Brain microvascular endothelial cell (primary cell): ENCODE measurements at regions not wholly inside any gene's neighbourhood (a gene's known extent, or its start where the extent isn't known, plus 50 kb on each side); places are given as distances from the start of the nearest gene placed in this dataset.

Source experiments
- DNase-seq: peaks from one replicate; pipeline ENCODE4 v3.0.0-alpha.2; 2020
- H3K27ac ChIP-seq: fragments of 250-450 bp; sonication (Bioruptor Pico); 2 replicates; pipeline ENCODE4 v1.5.1; 2020; ENCODE audit warnings: mild to moderate bottlenecking, moderate library complexity
- H3K27me3 ChIP-seq: fragments of 250-450 bp; sonication (Bioruptor Pico); replicated peaks from 2 replicates; pipeline ENCODE4 v1.5.1; 2020; ENCODE audit warnings: mild to moderate bottlenecking
- H3K36me3 ChIP-seq: fragments of 250-450 bp; sonication (Bioruptor Pico); replicated peaks from 2 replicates; pipeline ENCODE4 v1.5.1; 2020; ENCODE audit warnings: mild to moderate bottlenecking
- H3K4me3 ChIP-seq: 2 replicates; pipeline ENCODE4 v1.5.1; 2011; ENCODE audit warnings: low read depth, mild to moderate bottlenecking, control low read depth, low read length, moderate library complexity
- in situ Hi-C: cut with HindIII; loops from 2 replicates; pipeline ENCODE4 v1.10.0; 2017; ENCODE audit warnings: low sequenced_read_pairs, low pct_ligation_motif_present
- TF ChIP-seq, protein P1 (sequence below): IDR thresholded peaks from 2 replicates; pipeline ENCODE4 v1.5.1; 2011; ENCODE audit warnings: low read depth, mild to moderate bottlenecking, moderate library complexity, low read length, control low read depth, inconsistent platforms; ENCODE audit errors: missing control alignments

DNA sequence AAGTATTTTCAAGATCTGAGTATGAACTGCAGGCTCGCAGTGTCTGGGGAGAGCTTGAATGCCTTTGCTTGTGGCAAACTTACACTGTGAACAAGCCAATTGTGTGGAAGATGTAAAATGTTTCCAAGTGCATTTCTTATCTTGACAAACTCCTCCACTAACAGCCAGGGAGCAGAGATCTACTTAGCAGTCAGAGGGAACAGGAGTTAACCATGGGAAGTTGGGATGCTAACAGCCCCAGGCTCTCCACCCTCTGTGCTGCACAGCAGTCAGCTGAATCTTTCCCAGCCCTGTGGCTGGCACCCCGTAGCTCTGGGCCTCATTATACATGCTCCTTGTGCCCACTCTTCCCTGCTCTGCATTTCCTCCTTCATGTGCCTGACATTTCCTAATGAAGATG is 450.2 kb downstream of the TSN start:
- Histone ChIP-seq H3K4me3 (no peak overlapping the region), H3K27me3 (no peaks in the 10 kb centered on the region), H3K27ac (no peak overlapping the region), H3K36me3 (no peaks in the 10 kb centered on the region)
- in situ Hi-C loops = no loop called here
- DNase-seq = no peak
- TF ChIP-seq, protein P1, sequence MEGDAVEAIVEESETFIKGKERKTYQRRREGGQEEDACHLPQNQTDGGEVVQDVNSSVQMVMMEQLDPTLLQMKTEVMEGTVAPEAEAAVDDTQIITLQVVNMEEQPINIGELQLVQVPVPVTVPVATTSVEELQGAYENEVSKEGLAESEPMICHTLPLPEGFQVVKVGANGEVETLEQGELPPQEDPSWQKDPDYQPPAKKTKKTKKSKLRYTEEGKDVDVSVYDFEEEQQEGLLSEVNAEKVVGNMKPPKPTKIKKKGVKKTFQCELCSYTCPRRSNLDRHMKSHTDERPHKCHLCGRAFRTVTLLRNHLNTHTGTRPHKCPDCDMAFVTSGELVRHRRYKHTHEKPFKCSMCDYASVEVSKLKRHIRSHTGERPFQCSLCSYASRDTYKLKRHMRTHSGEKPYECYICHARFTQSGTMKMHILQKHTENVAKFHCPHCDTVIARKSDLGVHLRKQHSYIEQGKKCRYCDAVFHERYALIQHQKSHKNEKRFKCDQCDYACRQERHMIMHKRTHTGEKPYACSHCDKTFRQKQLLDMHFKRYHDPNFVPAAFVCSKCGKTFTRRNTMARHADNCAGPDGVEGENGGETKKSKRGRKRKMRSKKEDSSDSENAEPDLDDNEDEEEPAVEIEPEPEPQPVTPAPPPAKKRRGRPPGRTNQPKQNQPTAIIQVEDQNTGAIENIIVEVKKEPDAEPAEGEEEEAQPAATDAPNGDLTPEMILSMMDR = no peak

- Histone ChIP-seq H3K4me3 (no peak overlapping the region), H3K27ac (no peak overlapping the region), H3K36me3 (no peaks in the 10 kb centered on the region), H3K27me3 (no peaks in the 10 kb centered on the region)
- in situ Hi-C loops = no loop called here
- DNase-seq = no peak
- TF ChIP-seq, protein P1 = no peak
These were observed 450.6 kb downstream of the TSN start for GRCh38 chr2:122206101-122206500.

DNA sequence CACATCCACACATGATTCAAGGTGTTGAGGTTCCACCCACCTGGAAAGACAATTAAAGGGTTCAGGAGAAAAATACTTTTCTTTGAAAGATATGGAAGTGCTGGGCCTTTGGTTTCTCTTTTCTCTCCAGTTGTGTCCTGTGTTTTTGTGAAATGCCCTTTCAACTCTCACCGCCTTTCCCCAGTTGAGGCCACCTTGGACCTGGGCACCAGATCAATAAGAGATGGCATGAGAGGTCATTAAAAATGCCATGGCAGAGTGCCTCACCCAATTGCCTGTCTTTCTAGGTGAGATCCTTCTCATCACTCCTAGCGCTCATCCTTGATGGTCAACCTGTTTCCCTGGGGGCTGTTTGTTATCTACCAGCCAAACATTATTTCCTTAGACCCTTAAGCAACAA is 453.9 kb downstream of the TSN start:
- in situ Hi-C loops = no loop called here

GRCh38 chr2:122210065-122210464 is 454.6 kb downstream of the TSN start:
- Histone ChIP-seq H3K27ac (no peak overlapping the region), H3K36me3 (no peaks in the 10 kb centered on the region), H3K4me3 (no peak overlapping the region), H3K27me3 (no peaks in the 10 kb centered on the region)
- in situ Hi-C loops = no loop called here
- TF ChIP-seq, protein P1 = no peak
- no peak for DNase-seq

More for the DNA sequence above, 453.9 kb downstream of the TSN start:
- Histone ChIP-seq H3K4me3 (no peak overlapping the region), H3K27ac (no peak overlapping the region), H3K36me3 (no peaks in the 10 kb centered on the region), H3K27me3 (no peaks in the 10 kb centered on the region)
- DNase-seq = no peak
- TF ChIP-seq, protein P1 = no peak

GRCh38 chr2:122210898-122211856 is 455.7 kb downstream of the TSN start:
- Histone ChIP-seq H3K4me3 (no peak overlapping the region), H3K27ac (no peak overlapping the region), H3K36me3 (no peaks in the 10 kb centered on the region), H3K27me3 (no peaks in the 10 kb centered on the region)
- TF ChIP-seq, protein P1 = no peak
- in situ Hi-C loops = no loop called here
- DNase-seq = no peak

GRCh38 chr2:122213312-122213711 is 457.9 kb downstream of the TSN start:
- no peak overlapping the region for H3K4me3 ChIP-seq
- no peaks in the 10 kb centered on the region for H3K27me3 ChIP-seq
- no peak for DNase-seq
- no peaks in the 10 kb centered on the region for H3K36me3 ChIP-seq
- H3K27ac ChIP-seq = no peak overlapping the region
- TF ChIP-seq, protein P1 = no peak
- in situ Hi-C loops = no loop called here
